Activated naive CD4-positive, alpha-beta T cell treated with anti-CD3 and anti-CD28 coated beads, Interleukin-2, amount 50 U/mL, for 72 hours (primary cell): ENCODE measurements at regions not wholly inside any gene's neighbourhood (a gene's known extent, or its start where the extent isn't known, plus 50 kb on each side); places are given as distances from the start of the nearest gene placed in this dataset.

Source experiments
- ATAC-seq, 2 donors: fragments of 150-1000 bp; cut with Tn5 transposase; 2 replicates each; pipeline ENCODE4 v1.10.0; 2021; ENCODE audit warnings: mild to moderate bottlenecking in 2 of 2, moderate library complexity in 2 of 2
- DNase-seq, 2 donors: peaks; one replicate each; pipeline ENCODE4 v3.0.0; 2021 to 2022; ENCODE audit warnings: low spot score in 2 of 2
- H3K27ac Mint-ChIP-seq, 2 donors: one replicate each; pipeline ENCODE4 v1.8.0; 2022; ENCODE audit warnings: mild to moderate bottlenecking in 2 of 2, mixed read lengths in 2 of 2
- H3K36me3 Mint-ChIP-seq, 2 donors: one replicate each; pipeline ENCODE4 v1.8.0; 2022; ENCODE audit warnings: mixed read lengths in 2 of 2
- H3K9me3 Mint-ChIP-seq, 2 donors: one replicate each; pipeline ENCODE4 v1.8.0; 2022; ENCODE audit warnings: mixed read lengths in 2 of 2

GRCh38 chr15:47332481-47332880, 384.8 kb upstream of the SEMA6D start:
- DNase-seq: no peak
- H3K9me3 Mint-ChIP-seq: peaks cover 4 to 6% of the 10 kb centered on the region in 2 donors
- ATAC-seq: no peak
- H3K27ac Mint-ChIP-seq: no peak overlapping the region
- no peaks in the 10 kb centered on the region for H3K36me3 Mint-ChIP-seq

GRCh38 chr15:47333734-47334133, 383.6 kb upstream of the SEMA6D start:
- H3K27ac Mint-ChIP-seq: no peak overlapping the region
- DNase-seq: no peak
- no peak for ATAC-seq
- peaks cover 4 to 6% of the 10 kb centered on the region in 2 donors for H3K9me3 Mint-ChIP-seq
- no peaks in the 10 kb centered on the region for H3K36me3 Mint-ChIP-seq

DNA sequence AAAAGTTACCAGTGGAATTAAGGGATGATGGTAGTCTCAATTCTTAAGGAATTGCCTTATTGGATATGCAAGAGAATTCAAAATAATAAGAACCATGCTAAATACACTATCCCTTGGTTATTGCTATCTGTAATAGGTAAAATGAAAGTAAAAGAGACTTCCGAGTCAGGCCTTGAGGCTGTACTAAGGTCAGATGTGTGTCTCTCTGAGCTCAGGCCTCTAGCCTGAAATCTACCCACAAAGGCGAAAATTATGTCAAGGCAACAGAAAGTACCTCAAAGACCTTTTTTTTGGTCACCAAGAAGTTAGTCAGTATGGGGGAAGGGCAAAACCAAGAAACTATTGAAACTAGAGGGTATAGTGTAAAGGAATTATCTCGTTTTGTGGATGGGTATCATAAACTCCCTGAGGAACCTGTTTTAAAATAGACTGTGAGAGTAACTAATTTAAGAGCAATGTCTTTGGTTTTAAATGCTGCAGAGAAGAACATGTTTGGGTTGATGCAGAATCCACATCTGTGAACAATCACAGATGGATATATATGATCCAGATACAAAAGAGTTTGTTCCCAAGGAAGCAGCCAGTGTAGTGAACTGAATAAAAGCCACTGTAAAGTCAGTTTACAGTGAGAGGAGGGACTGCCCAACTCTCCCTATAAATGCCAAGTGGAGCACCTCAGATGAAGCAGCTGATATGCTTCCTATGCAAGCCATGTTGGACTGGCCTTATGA, 382.3 kb upstream of the SEMA6D start:
- ATAC-seq (no peak), DNase-seq (no peak)
- peaks cover 4 to 9% of the 10 kb centered on the region in 2 donors for H3K9me3 Mint-ChIP-seq
- no peaks in the 10 kb centered on the region for H3K36me3 Mint-ChIP-seq
- H3K27ac Mint-ChIP-seq: no peak overlapping the region

GRCh38 chr15:47337106-47337505, 380.2 kb upstream of the SEMA6D start:
- Mint-ChIP-seq H3K9me3 (peaks cover 4 to 7% of the 10 kb centered on the region in 2 donors), H3K27ac (no peak overlapping the region), H3K36me3 (no peaks in the 10 kb centered on the region)
- DNase-seq (no peak), ATAC-seq (no peak)

- no peak for ATAC-seq
Observed at GRCh38 chr15:47337836-47338235, 379.5 kb upstream of the SEMA6D start.

DNA sequence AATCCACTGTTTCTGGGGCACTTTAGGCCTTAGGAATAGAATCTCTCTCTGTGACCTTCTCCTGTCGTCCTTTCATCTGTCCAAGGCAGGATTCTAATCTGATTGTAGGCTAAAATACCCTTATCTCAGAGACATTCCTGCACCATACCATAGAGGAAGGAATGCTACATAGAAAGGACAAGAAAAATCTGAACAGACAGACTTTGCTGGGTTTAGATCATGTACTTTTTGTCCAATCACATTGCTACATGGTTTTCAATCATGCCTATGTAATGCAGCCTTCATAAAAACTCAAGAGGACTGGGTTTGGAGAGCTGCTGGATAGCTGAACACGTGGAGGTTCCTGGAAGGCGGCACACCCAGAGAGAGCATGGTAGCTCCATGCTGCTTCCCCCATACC, 378.5 kb upstream of the SEMA6D start:
- Mint-ChIP-seq H3K36me3 (no peaks in the 10 kb centered on the region), H3K27ac (no peak overlapping the region), H3K9me3 (peaks cover 4 to 7% of the 10 kb centered on the region in 2 donors)
- ATAC-seq (no peak), DNase-seq (no peak)

More at GRCh38 chr15:47337836-47338235, 379.5 kb upstream of the SEMA6D start:
- DNase-seq: no peak
- Mint-ChIP-seq H3K9me3 (peaks cover 4 to 7% of the 10 kb centered on the region in 2 donors), H3K27ac (no peak overlapping the region), H3K36me3 (no peaks in the 10 kb centered on the region)

DNA sequence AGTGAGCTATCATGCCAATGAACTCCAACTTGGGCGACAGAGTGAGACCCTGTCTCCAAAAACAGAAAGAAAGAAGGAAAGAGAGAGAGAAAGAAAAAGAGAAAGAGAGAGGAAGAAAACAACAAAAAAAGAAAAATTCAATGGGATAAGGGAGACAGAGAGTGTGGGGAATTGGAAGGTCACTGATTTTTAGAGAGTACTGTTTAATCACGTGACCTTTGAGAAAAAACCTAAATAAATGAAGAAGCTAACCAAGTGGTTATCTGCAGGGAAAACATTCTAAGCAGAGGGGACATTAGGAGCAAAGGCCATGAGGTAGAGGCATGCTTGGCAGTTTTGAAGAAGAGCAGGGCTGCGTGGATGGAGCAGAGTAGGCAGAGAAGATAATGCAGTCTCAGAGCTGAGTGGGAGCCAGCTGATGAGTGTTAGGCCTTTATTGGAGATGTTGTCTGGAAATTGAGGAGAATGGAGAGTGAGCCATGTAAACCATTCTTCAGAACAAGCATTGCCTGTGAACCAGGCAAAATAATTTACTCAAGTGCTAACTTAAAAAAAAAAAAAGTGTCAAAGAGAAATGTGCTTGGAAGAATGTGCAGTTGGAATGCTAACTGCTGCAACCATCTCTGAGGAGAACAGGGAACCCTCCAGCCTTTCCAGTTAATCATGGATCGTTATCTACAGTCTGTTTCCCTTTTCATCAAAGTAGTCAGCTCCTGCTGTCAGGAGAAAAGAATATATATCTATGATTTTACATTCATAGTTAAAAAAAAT, 377.3 kb upstream of the SEMA6D start:
- Mint-ChIP-seq H3K27ac (no peak overlapping the region), H3K36me3 (no peaks in the 10 kb centered on the region), H3K9me3 (peaks cover 4 to 7% of the 10 kb centered on the region in 2 donors)
- DNase-seq (no peak), ATAC-seq (no peak)

GRCh38 chr15:47340571-47340920, 376.8 kb upstream of the SEMA6D start:
- Mint-ChIP-seq H3K36me3 (no peaks in the 10 kb centered on the region), H3K9me3 (peaks cover 1 to 5% of the 10 kb centered on the region in 2 donors), H3K27ac (no peak overlapping the region)
- DNase-seq (no peak), ATAC-seq (no peak)

GRCh38 chr15:47349179-47349578, 368.1 kb upstream of the SEMA6D start:
- Mint-ChIP-seq H3K9me3 (peaks cover 0 to 5% of the 10 kb centered on the region in 2 donors), H3K27ac (no peak overlapping the region)
- ATAC-seq: no peak

GRCh38 chr15:47351501-47351900, 365.8 kb upstream of the SEMA6D start:
- no peaks in the 10 kb centered on the region for H3K36me3 Mint-ChIP-seq
- no peak overlapping the region for H3K27ac Mint-ChIP-seq
- ATAC-seq (no peak), DNase-seq (no peak)
- peaks cover 4 to 10% of the 10 kb centered on the region in 2 donors for H3K9me3 Mint-ChIP-seq

More at GRCh38 chr15:47349179-47349578, 368.1 kb upstream of the SEMA6D start:
- no peak for DNase-seq
- no peaks in the 10 kb centered on the region for H3K36me3 Mint-ChIP-seq

DNA sequence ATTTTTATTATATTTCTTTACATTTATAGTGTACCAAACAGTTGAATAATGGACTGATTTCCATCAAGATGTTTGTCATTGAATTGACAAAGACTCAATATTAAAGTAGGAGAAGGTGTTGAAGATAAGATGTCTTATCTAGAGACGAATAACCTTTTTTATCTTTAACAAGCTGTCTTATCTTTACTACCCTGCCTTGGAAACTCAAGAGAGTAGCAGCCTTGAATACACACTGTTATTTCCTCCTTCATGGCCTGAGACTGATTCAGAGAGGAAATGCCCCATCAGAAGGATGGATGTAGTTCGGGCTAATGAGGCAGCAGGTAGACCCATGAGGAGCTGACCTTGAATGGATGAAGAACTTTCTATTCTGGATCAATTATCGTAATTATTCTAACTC, 365.1 kb upstream of the SEMA6D start:
- ATAC-seq: no peak
- H3K9me3 Mint-ChIP-seq: peaks cover 4 to 10% of the 10 kb centered on the region in 2 donors
- no peak overlapping the region for H3K27ac Mint-ChIP-seq
- no peaks in the 10 kb centered on the region for H3K36me3 Mint-ChIP-seq
- DNase-seq: no peak

DNA sequence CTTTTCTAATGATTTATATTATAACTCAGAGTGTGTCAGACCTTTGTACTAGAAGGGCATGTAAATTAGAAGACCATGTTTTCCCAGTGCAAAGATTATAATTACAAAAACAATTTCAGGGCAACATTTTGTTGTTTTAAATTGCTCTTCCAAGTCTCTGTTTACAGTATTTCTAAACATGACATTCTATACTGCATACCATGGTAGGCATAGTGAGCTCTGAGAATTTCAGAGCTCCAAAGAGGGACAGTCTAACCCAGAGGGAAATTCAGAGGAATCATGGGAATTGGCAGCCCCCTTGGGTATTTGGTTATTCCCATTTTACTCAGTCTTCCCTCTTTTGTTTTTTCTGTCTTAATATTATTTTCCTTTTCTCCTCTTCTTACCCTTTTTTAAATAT, 361.5 kb upstream of the SEMA6D start:
- ATAC-seq: no peak
- peaks cover 4% of the 10 kb centered on the region in 2 donors for H3K9me3 Mint-ChIP-seq
- no peaks in the 10 kb centered on the region for H3K36me3 Mint-ChIP-seq
- no peak overlapping the region for H3K27ac Mint-ChIP-seq
- DNase-seq: no peak

GRCh38 chr15:47356297-47356696, 361.0 kb upstream of the SEMA6D start:
- no peak for ATAC-seq
- no peak for DNase-seq
- H3K9me3 Mint-ChIP-seq: peaks cover 4% of the 10 kb centered on the region in 2 donors
- no peak overlapping the region for H3K27ac Mint-ChIP-seq
- H3K36me3 Mint-ChIP-seq: no peaks in the 10 kb centered on the region

DNA sequence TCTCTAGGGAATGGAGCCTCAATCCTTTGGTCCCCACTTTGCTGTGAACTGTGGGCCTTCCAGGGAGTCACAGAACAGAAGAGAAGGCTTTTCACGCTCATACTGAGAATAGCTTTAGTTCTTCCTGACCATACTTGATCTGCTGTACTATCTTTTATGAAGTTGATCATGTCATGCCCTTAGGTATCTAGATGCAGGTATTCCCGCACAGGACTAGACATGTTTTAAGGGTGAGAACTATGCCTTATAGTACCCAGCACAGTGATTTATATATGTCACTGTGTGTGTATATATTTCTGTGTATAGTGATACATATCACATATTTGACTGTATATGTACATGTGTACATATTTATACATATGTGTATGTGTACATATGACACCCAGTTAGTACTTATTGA, 358.4 kb upstream of the SEMA6D start:
- Mint-ChIP-seq H3K27ac (no peak overlapping the region), H3K9me3 (peaks cover 8 to 9% of the 10 kb centered on the region in 2 donors), H3K36me3 (no peaks in the 10 kb centered on the region)
- no peak for ATAC-seq
- DNase-seq: no peak

DNA sequence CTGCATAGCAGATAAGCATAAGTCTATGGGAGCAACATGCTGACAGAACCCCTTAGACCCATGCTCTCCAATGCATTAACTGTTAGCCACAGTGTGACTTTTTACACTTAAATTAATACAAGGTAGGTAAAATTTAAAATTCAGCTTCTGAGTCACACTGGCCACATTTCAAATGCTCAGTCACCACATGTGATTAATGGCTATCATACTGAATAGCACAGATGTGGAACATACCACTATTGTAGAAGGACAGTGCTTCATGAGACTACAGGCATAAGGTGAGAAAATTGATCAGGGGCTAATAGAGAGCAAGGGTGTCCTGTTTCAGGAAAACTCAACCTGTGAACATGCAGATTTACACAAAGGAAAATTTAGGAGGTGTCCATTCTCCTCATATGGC, 357.0 kb upstream of the SEMA6D start:
- no peak for ATAC-seq
- Mint-ChIP-seq H3K9me3 (peaks cover 8 to 10% of the 10 kb centered on the region in 2 donors), H3K27ac (no peak overlapping the region), H3K36me3 (no peaks in the 10 kb centered on the region)
- no peak for DNase-seq

GRCh38 chr15:47362118-47362905, 355.0 kb upstream of the SEMA6D start:
- Mint-ChIP-seq H3K9me3 (peaks cover 4 to 18% of the 10 kb centered on the region in 2 donors), H3K36me3 (no peaks in the 10 kb centered on the region), H3K27ac (no peak overlapping the region)
- no peak for ATAC-seq
- no peak for DNase-seq

DNA sequence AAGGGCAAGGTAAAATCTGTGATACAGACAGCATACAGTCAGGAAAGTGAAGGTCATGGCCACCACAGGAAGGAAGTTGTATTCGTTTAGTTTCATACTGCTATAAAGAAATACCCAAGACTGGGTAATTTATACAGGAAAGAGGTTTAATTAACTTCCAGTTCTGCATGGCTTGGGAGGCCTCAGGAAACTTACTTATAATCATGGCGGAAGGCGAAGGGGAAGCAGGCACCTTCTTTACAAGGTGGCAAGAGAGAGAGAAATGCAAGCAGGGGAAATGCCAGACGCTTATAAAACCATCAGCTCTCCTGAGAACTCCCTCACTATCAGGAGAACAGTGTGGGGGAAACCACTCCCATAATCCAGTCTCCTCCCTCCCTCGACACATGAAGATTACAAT, 353.7 kb upstream of the SEMA6D start:
- no peak for ATAC-seq
- Mint-ChIP-seq H3K27ac (no peak overlapping the region), H3K36me3 (no peaks in the 10 kb centered on the region), H3K9me3 (peaks cover 4 to 22% of the 10 kb centered on the region in 2 donors)
- DNase-seq: no peak
